Muscle of leg (tissue), 3 donors: ENCODE measurements at regions not wholly inside any gene's neighbourhood (a gene's known extent, or its start where the extent isn't known, plus 50 kb on each side); places are given as distances from the start of the nearest gene placed in this dataset.

Source experiments
- DNase-seq: peaks from one replicate; pipeline ENCODE4 v3.0.0; 2013
- H3K27ac ChIP-seq: one replicate; pipeline ENCODE4 v1.5.1; 2013; ENCODE audit warnings: mild to moderate bottlenecking, low read length, control low read depth
- H3K27me3 ChIP-seq: one replicate; pipeline ENCODE4 v1.6.1; 2013; ENCODE audit warnings: low read length; ENCODE audit not compliant: control insufficient read depth, insufficient read depth
- H3K36me3 ChIP-seq: one replicate; pipeline ENCODE4 v1.6.1; 2013; ENCODE audit warnings: low read length; ENCODE audit not compliant: control insufficient read depth, insufficient read depth
- H3K4me1 ChIP-seq: one replicate; pipeline ENCODE4 v1.6.1; 2013; ENCODE audit warnings: low read length; ENCODE audit not compliant: control insufficient read depth, insufficient read depth
- H3K4me3 ChIP-seq: one replicate; pipeline ENCODE4 v1.5.1; 2013; ENCODE audit warnings: low read length, control low read depth
- H3K9me3 ChIP-seq: replicated peaks from 2 replicates; pipeline ENCODE4 v1.6.1; 2013; ENCODE audit warnings: low read depth, low read length; ENCODE audit not compliant: control insufficient read depth
- WGBS: methylation state at CpG from one replicate; pipeline ENCODE4 v1.1.5; 2013; ENCODE audit warnings: missing lambda C conversion rate; ENCODE audit not compliant: insufficient coverage; 5-methylcytosine and 5-hydroxymethylcytosine counted together

DNA sequence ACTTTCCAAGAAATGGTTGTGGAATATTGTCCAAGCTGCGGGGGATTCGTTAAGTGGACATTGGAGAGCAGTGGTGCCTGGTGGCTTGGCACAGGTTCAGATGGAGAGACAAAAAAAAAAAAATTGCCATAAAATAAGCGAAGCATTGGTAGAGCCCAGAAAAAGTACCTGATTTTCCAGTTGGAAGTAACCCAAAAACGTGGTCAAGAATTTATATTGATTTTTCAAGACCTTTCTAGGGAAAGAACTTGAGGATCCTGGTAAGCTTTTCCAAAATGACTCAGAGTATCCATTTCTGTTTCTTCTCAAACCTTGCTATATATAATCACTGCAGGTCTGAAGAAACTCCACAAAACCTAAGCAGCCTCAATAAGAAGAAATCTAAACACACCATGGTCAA is 94.6 kb downstream of the ING1 start:
- Histone ChIP-seq H3K4me1 (peaks cover 15% of the 10 kb centered on the region), H3K9me3 (no peaks in the 10 kb centered on the region), H3K27ac (no peak overlapping the region), H3K4me3 (no peak overlapping the region), H3K27me3 (peaks cover 28% of the 10 kb centered on the region), H3K36me3 (no peaks in the 10 kb centered on the region)
- peak; percentile 75 for DNase-seq
- 45% methylated on average over 3 of the region's 4 CpGs for WGBS

DNA sequence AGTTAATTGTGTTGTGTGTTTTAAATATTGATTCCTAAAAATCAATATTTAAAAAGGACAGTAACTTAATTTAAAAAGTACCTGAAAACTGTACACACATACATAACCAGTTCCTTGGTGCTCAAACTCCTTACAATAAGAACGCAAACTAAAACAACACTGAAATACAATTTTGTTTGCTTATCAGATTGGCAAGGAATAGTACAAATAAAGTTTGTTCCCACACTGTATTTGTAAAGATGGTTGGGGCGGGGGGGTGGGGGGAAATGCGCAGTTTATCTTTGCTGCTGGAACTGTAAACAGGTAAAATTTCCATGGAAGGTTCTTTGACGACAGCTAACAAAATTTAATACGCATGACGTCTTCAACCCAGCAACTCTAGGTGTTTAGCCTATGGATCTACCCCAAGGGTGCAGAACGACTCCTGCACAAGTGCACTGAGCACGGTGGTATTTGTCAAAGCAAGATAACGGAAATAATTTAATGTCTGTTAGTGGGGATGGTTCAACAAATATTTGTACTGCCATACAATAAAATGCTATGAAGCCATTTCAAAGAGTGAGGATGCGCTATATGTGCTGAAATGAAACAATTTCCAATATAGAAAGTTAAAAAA is 96.5 kb downstream of the ING1 start:
- no peak overlapping the region for H3K4me3 ChIP-seq
- no peaks in the 10 kb centered on the region for H3K9me3 ChIP-seq
- H3K27me3 ChIP-seq, result peaks cover 28% of the 10 kb centered on the region
- no peak for DNase-seq
- no peak overlapping the region for H3K27ac ChIP-seq
- no peaks in the 10 kb centered on the region for H3K36me3 ChIP-seq
- 78% methylated on average over 4 of the region's 10 CpGs for whole genome bisulfite sequencing
- peaks cover 15% of the 10 kb centered on the region for H3K4me1 ChIP-seq

DNA sequence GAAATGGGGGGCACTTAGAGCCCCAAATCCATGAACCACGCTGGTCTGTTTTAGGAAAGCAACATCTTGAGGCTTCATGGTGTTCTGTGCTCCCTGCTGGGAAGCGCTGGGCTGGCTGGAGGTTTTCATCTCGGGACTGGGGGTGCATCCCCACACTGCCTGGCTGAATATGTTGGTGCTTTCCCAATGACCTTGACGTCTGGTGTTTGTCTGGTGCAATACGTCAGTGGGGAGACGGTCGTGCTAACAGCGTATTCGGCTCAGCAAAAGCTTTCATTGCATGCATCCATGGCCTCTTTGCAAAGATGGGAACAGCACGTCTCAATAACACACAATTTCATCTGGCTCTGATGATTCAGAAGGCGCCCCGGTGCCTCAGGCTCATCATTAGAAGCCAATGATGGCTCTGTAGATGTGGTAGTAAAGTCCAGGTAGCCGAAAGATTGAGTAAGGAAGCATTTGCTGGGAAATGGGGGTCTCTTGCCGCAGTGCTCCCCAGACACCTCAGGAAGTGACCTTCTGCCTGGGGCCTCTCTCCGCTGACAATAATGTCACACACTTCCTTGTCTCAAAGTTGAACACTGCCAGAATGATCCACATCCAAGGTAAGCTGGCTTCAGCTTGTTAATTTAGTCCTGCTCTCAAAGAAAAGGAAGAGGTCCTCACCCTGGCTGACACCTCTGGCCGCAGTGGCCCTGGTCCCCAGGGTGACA is 97.7 kb downstream of the ING1 start:
- Histone ChIP-seq H3K9me3 (no peaks in the 10 kb centered on the region), H3K4me1 (peaks cover 15% of the 10 kb centered on the region), H3K27ac (no peak overlapping the region), H3K27me3 (peaks cover 28% of the 10 kb centered on the region), H3K36me3 (no peaks in the 10 kb centered on the region), H3K4me3 (no peak overlapping the region)
- 76% methylated on average over 11 of the region's 16 CpGs for WGBS
- DNase-seq, result no peak

DNA sequence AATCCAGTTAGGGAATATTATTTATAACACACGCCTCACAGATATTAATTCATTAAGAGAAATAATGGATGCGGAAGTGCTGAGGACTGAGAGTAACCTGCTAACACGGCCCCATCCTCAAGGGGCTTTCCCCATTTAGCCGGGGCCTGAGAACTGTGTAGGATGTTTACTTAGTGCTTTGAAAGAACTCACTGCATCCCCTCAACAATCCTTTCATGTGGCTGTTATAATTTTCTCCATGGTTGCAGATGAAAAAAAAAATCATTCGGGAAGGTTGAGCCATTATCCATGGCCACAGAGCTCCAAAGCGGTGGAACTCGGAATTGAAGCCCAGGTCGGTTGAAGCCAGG is 98.2 kb downstream of the ING1 start:
- Histone ChIP-seq H3K27me3 (peaks cover 28% of the 10 kb centered on the region), H3K4me3 (no peak overlapping the region)
- WGBS, result 52% methylated on average over 4 of the region's 8 CpGs

DNA sequence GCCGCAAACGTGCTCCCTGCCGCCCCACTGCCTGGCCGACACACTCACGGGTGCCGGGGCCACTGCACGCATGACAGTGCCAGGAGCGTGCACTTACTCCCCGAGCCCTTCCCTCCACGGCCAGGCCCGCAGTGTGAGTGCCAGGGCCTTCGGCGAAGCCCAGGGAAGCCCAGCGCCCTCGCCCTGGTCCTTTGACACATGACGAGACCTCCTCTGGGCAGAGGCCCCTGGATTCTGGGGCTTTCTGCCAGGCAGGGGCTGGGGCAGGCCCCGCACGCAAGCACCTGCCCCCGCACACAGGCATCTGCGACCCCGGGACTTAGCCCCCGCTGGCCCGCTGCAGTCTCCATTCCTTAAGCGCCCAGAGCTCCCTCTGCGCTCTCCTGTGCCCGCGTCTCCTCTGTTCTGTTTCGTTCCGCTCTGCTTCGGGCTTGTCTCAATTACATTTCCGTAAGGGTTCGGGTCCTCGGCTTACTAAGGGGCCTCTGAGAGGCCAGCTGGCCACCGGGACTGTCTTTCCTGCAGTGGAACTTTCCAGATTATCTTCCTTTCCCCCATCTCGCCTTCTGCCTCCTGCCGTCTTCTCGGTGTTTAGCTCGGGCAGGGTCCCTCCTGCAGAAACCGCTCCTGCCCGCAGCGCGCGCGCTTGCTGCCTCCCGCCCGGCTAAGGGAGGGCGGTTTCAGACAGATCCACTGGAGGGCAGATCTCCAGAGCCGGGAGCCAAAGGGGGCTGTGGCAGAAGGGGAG is 98.8 kb downstream of the ING1 start:
- H3K27ac ChIP-seq, result no peak overlapping the region
- DNase-seq, result peak; percentile 48
- H3K36me3 ChIP-seq, result no peaks in the 10 kb centered on the region
- H3K4me3 ChIP-seq, result peak overlapping the region; percentile 18
- peaks cover 15% of the 10 kb centered on the region for H3K4me1 ChIP-seq
- H3K27me3 ChIP-seq, result peaks cover 28% of the 10 kb centered on the region
- no peaks in the 10 kb centered on the region for H3K9me3 ChIP-seq
- 17% methylated on average over 39 of the region's 48 CpGs for whole genome bisulfite sequencing

More for the DNA sequence above, 98.2 kb downstream of the ING1 start:
- Histone ChIP-seq H3K4me1 (peaks cover 15% of the 10 kb centered on the region), H3K9me3 (no peaks in the 10 kb centered on the region), H3K36me3 (no peaks in the 10 kb centered on the region), H3K27ac (no peak overlapping the region)
- no peak for DNase-seq

DNA sequence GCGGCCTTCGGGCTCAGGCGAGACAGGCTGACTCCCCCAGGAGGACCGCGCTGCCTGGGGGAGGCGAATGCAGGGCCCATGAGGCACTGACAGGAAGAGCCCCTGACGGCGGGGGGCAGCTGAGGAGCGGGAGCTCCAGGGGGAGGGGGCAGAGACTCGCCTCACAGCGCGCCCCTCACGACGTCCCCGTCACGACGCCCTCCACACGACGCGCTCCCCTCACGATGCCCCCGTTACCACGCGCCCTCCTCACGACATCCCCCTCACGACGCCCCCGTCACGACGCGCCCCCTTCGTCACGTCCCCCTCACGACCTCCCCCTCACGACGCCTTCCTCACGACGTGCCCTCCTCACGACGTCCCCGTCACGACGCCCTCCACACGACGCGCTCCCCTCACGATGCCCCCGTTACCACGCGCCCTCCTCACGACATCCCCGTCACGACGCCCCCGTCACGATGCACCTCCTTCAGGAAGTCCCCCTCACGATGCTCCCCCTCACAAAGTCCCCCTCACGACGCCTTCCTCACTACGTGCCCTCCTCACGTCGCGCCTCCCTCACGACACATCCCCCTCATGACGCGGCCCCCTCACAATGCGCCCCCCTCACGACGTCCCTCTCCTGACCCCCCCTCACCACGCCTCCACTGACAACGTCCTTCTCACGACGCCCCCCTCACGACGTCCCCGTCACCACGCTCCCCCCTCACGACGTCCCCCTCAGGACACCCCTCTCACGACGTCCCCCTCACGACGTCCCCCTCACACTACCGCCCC is 99.6 kb downstream of the ING1 start:
- WGBS, result 69% methylated on average over 54 of the region's 84 CpGs
- H3K27ac ChIP-seq, result no peak overlapping the region
- peaks cover 10% of the 10 kb centered on the region for H3K4me1 ChIP-seq
- peaks cover 25% of the 10 kb centered on the region for H3K27me3 ChIP-seq
- H3K9me3 ChIP-seq, result no peaks in the 10 kb centered on the region
- H3K4me3 ChIP-seq, result peak overlapping the region; percentile 18
- no peaks in the 10 kb centered on the region for H3K36me3 ChIP-seq
- DNase-seq, result no peak

DNA sequence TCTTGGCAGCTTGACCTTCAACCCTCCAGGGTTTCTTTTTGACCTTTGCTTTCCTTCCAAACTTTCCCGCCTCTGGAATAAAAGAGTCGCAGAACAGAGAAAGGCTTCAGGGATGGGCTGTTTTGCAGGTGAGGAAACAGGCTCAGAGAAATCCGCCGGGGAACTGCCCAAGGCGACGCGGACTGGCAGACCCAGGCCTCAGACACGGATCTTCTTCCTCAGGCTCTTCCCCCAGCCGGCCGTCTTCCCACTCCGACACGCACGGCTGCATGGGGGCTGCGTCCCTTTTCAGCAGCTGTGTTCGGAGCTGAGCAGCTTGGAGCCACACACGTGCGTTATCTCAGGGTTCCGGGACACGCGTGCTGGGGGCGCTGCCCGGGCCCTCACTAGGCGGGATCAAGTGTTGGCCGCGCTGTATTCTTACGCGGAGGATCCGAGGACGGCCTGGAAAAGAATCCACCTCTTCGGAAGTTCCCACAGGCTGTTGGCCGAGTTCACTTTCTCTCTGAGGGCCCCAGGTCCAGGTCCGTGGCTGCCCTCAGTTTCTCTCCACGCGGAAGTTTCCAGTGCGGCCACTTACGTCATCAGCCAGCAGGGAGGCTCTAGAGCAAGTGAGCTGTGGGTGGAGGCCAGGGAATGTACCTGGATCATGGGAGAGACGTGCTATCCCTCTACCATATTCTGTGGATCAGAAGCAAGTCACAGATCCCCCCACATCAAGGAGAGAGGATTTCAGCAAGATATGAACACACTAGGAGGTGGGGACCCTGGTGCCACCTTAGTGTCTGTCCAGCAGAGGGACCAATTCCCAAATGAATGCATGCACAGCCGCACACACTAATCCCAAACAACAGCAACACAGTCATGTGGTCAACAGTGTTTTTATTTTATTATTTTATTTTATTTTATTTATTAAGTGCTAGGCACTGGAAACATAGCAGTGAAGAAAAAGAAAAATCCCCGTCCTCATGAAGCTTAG is 100.4 kb downstream of the ING1 start:
- DNase-seq, result no peak
- Histone ChIP-seq H3K4me3 (no peak overlapping the region), H3K27ac (no peak overlapping the region), H3K36me3 (no peaks in the 10 kb centered on the region), H3K9me3 (no peaks in the 10 kb centered on the region), H3K27me3 (peaks cover 25% of the 10 kb centered on the region), H3K4me1 (peaks cover 10% of the 10 kb centered on the region)
- 93% methylated on average over 33 of the region's 39 CpGs for WGBS

DNA sequence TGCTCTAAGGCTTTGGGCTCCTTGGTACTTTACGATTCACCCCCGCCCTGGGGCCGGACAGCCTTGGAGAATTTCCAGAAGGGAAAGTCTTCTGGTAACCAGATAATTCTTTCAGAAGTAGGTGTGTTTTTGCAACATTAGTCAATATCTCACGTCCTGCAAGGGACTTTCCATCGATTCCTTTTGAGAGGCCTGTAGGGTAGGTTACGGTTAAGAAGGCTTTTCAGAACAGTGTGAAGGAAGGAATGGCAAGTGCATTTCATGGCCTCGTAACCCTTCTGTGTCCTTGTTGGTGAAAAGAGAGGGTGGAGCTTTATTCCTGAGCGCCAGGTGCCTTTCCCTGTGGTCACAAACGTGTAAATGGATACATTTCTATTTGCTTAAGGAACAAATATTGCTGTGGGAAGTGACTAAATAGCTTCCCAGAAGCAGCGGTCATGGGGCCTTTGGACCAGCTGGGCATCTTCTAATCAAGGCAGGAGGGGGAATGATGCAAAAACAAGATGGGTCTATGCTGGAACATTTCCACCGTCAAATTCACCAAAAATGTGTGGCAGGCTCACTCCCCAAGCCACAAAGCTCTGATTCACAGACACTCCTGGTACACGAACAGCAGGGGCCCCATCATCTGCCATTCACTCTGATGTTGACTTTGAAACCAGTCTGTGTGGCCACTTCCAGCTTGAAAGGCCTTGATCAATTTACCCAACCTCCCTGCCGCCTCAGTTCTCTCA is 99.2 kb downstream of the ANKRD10 start:
- whole genome bisulfite sequencing, result 62% methylated on average over 9 of the region's 13 CpGs
- no peak overlapping the region for H3K4me3 ChIP-seq
- no peak for DNase-seq
- no peaks in the 10 kb centered on the region for H3K9me3 ChIP-seq
- no peak overlapping the region for H3K27ac ChIP-seq
- H3K36me3 ChIP-seq, result no peaks in the 10 kb centered on the region
- peaks cover 13% of the 10 kb centered on the region for H3K4me1 ChIP-seq
- peaks cover 27% of the 10 kb centered on the region for H3K27me3 ChIP-seq

DNA sequence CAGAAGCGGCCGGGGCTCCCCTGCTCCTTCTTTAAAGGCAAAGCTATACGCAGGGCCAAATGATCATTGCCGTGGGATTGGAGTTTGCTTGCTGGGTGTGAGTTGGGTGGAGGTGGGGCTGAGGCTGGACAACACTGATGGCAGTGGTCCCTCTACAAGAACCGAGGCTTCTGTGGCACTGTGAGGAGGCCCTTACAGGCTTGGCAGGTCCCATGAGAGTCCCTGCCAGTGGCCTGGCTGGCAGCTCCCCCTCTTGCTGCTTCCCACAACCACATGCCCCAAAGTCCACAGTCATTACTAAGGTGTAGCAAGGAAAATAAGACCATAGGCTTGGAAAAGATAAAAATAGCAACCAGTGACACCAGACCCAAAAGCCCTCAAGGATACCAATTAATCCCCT is 98.4 kb downstream of the ANKRD10 start:
- WGBS, result 67% methylated on average over 4 of the region's 5 CpGs
- H3K4me1 ChIP-seq, result peaks cover 13% of the 10 kb centered on the region
- no peaks in the 10 kb centered on the region for H3K36me3 ChIP-seq
- no peak for DNase-seq
- H3K9me3 ChIP-seq, result no peaks in the 10 kb centered on the region
- no peak overlapping the region for H3K27ac ChIP-seq
- peaks cover 18% of the 10 kb centered on the region for H3K27me3 ChIP-seq
- H3K4me3 ChIP-seq, result no peak overlapping the region
